Tibial artery (tissue), 4 donors: ENCODE measurements at regions not wholly inside any gene's neighbourhood (a gene's known extent, or its start where the extent isn't known, plus 50 kb on each side); places are given as distances from the start of the nearest gene placed in this dataset.
"Not testable (repeated sequence)": the region's sequence is repeated elsewhere in the genome, so short reads cannot be mapped to it uniquely, and the experiment has no call there.

Source experiments
- DNase-seq, 2 donors: peaks; one replicate each; pipeline ENCODE4 v3.0.0-alpha.2; 2019
- H3K27ac ChIP-seq, 2 donors: fragments of 200-600 bp; sonication (generic) in 1 of 2; 1 replicate in 1 of 2; 2 replicates in 1 of 2; pipeline ENCODE4 v1.5.1; 2018 to 2019; ENCODE audit warnings: mild to moderate bottlenecking in 1 of 2
- H3K27me3 ChIP-seq, 2 donors: fragments of 200-600 bp; sonication (generic) in 1 of 2; one replicate each; pipeline versions ENCODE4 v1.5.1 to v1.6.0; 2016 to 2019
- H3K36me3 ChIP-seq, 3 donors: fragments of 200-600 bp; sonication (generic) in 2 of 3; one replicate each; pipeline ENCODE4 v1.5.1; 2016 to 2019; ENCODE audit warnings: mild to moderate bottlenecking in 2 of 3
- H3K4me1 ChIP-seq, 4 donors: fragments of 200-600 bp; sonication (generic) in 2 of 4; 1 replicate in 3 of 4; 2 replicates in 1 of 4; pipeline ENCODE4 v1.5.1; 2016 to 2019
- H3K4me3 ChIP-seq, 2 donors: fragments of 200-600 bp; sonication (generic) in 1 of 2; 1 replicate in 1 of 2; 2 replicates in 1 of 2; pipeline ENCODE4 v1.5.1; 2018 to 2019; ENCODE audit warnings: mild to moderate bottlenecking in 2 of 2
- H3K9me3 ChIP-seq, 3 donors: fragments of 200-600 bp; sonication (generic) in 1 of 3; one replicate each; pipeline ENCODE4 v1.5.1; 2016 to 2019
- CTCF ChIP-seq, 2 experiments: fragments of 200-600 bp in 1 of 2; fragments of 450-650 bp in 1 of 2; IDR thresholded peaks; one replicate each; pipeline ENCODE4 v1.5.1; 2017 to 2019; ENCODE audit warnings: antibody characterized with exemption in 2 of 2, mild to moderate bottlenecking in 1 of 2, moderate library complexity in 1 of 2
- intact Hi-C: fragments of 100-400 bp; cut with DNase I; formaldehyde crosslinking; loops from one replicate; pipeline ENCODE4 v1.15.0; 2023; ENCODE audit warnings: low total_unique reads

- intact Hi-C loops = no loop called here
Observed at GRCh38 chr19:30955112-30956104, 393.8 kb downstream of the TSHZ3 start.

DNA sequence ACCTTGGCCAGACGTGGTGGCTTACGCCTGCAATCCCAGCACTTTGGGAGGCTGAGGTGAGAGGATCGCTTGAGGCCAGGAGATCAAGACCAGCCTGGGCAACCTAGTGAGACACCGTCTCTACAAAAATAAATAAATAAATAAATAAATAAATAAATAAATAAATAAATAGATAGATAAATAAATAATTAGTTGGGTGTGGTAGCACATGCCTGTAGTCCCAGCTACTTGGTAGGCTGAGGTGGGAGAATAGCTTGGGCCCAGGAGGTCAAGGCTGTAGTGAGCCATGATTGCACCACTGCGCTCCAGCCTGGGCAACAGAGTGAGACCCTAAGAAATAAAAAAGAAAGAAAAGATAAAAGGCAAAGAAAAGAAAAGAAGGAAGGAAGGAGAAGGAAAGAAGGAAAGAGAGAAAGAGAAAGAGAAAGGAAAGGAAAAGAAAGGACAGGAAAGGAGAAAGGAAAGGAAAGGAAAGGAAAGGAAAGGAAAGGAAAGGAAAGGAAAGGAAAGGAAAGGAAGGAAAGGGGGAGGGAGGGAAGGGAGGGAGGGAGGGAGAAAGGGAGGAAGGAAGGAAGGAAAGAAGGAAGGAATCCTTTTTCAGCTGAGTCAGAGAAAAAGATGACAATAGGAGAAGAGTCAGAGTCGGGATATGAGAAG, 404.8 kb downstream of the TSHZ3 start:
- intact Hi-C loops, H3K36me3 ChIP-seq, H3K4me1 ChIP-seq, H3K9me3 ChIP-seq, H3K27me3 ChIP-seq, DNase-seq, H3K4me3 ChIP-seq, H3K27ac ChIP-seq: not testable (repeated sequence)

More at GRCh38 chr19:30955112-30956104, 393.8 kb downstream of the TSHZ3 start:
- Histone ChIP-seq H3K27ac (no peak overlapping the region), H3K4me1 (no peaks in the 10 kb centered on the region), H3K9me3 (no peaks in the 10 kb centered on the region), H3K27me3 (no peaks in the 10 kb centered on the region), H3K36me3 (no peaks in the 10 kb centered on the region), H3K4me3 (no peak overlapping the region)
- DNase-seq = no peak
- TF ChIP-seq CTCF (IDR thresholded peaks at IDR 0.05) = no peak

DNA sequence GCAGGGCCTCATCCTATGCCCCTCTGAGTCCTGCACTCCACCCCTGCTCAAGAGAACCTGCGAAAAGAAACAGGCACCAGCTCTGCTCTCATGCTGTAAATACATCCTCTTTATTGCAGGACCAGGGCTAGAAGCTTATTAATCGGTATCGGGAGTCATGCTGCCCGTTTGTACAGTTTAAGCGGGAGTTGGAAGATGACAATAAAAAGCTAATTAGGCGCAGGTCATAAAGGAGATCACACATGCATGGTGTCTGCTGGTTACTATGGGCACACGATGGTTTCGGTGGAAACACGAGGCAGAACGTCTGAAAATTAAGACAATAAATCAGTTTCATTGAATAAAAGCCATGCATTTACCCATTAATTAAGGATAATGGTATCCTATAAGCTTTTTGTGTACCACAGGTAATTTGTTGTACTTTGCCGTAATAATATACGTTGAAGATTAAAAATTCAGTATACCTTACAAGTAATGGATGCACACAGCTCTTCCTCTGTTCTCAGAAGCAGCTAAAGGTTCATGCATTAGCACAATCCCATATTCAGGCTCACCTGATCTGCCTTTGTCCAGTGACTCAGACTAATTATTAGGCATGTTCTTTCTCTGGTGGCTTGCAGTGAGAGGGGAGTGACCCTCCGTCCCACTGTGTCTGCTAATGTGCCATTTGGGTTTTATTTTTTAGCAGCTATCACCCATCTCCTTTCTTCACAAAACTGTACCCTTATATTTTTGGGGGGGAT, 406.0 kb downstream of the TSHZ3 start:
- intact Hi-C loops = no loop called here
- no peak for TF ChIP-seq CTCF (IDR thresholded peaks at IDR 0.05)
- Histone ChIP-seq H3K27me3 (no peaks in the 10 kb centered on the region), H3K36me3 (no peaks in the 10 kb centered on the region), H3K4me3 (no peak overlapping the region), H3K27ac (no peak overlapping the region), H3K4me1 (no peaks in the 10 kb centered on the region), H3K9me3 (no peaks in the 10 kb centered on the region)
- DNase-seq = no peak

- no peaks in the 10 kb centered on the region for H3K27me3 ChIP-seq
- DNase-seq = no peak
- H3K36me3 ChIP-seq = no peaks in the 10 kb centered on the region
- TF ChIP-seq CTCF (IDR thresholded peaks at IDR 0.05) = no peak
- H3K27ac ChIP-seq = no peak overlapping the region
- no peaks in the 10 kb centered on the region for H3K9me3 ChIP-seq
- intact Hi-C loops = no loop called here
- H3K4me1 ChIP-seq = no peaks in the 10 kb centered on the region
- no peak overlapping the region for H3K4me3 ChIP-seq
Observed at GRCh38 chr19:30942636-30943035, 406.6 kb downstream of the TSHZ3 start.

DNA sequence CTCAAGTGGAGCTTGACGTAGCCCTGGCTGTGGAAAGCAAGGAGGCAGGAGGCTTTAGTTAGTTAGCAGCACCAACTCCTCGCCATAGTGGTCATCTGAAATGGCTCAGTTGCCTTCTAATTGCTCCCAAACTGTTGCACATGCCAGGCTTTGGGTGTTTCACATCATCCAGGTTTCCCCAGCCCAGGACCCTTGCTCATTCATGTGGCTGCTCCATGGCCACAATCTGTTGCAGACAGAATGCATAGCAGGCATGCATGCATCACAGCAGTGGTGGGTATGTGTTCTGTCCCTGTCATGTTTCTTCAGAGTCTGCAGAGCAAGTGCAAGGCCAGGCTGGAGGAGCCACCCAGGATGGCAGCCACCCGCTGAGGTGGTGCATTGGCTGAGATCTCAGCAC, 407.6 kb downstream of the TSHZ3 start:
- Histone ChIP-seq H3K4me3 (no peak overlapping the region), H3K36me3 (no peaks in the 10 kb centered on the region), H3K9me3 (no peaks in the 10 kb centered on the region), H3K27ac (no peak overlapping the region), H3K27me3 (no peaks in the 10 kb centered on the region), H3K4me1 (no peaks in the 10 kb centered on the region)
- intact Hi-C loops = no loop called here
- no peak for TF ChIP-seq CTCF (IDR thresholded peaks at IDR 0.05)
- DNase-seq = no peak
